Pancreas (tissue), 10 donors: ENCODE measurements at regions not wholly inside any gene's neighbourhood (a gene's known extent, or its start where the extent isn't known, plus 50 kb on each side); places are given as distances from the start of the nearest gene placed in this dataset.

ENCODE experiments used
- ATAC-seq, 4 donors: fragments of 200-7000 bp; cut with Tn5 transposase; one replicate each; pipeline versions ENCODE4 v1.8.0 to v1.9.1; 2020; ENCODE audit warnings: mild to moderate bottlenecking in 4 of 4, moderate library complexity in 4 of 4
- DNase-seq, 6 donors: peaks; one replicate each; pipeline ENCODE4 v3.0.0-alpha.2; 2020
- FAIRE-seq: peaks from 2 replicates; lab custom pipeline; 2012; peaks lifted over from hg19 to GRCh38; lab: Jason Lieb, UNC
- H3K27ac ChIP-seq, 4 donors: fragments of 200-600 bp; sonication (generic); 1 replicate in 3 of 4; 2 replicates in 1 of 4; pipeline versions ENCODE4 v1.5.0 to v1.8.0; 2020
- H3K27me3 ChIP-seq, 4 donors: fragments of 200-600 bp; one replicate each; pipeline ENCODE4 v1.8.0; 2021
- H3K36me3 ChIP-seq, 3 donors: fragments of 200-600 bp; sonication (generic) in 1 of 3; one replicate each; pipeline versions ENCODE4 v1.5.0 to v1.8.0; 2020 to 2021
- H3K4me1 ChIP-seq, 3 donors: fragments of 200-600 bp; one replicate each; pipeline ENCODE4 v1.8.0; 2021
- H3K4me3 ChIP-seq, 4 donors: fragments of 200-600 bp; sonication (generic) in 2 of 4; one replicate each; pipeline versions ENCODE4 v1.5.0 to v1.8.0; 2020 to 2021
- H3K9me3 ChIP-seq, 4 donors: fragments of 200-600 bp; one replicate each; pipeline ENCODE4 v1.8.0; 2021
- CTCF ChIP-seq, 4 donors: fragments of 200-600 bp; sonication (generic) in 3 of 4; IDR thresholded peaks; one replicate each; pipeline versions ENCODE4 v1.5.0 to v1.8.0; 2021; ENCODE audit warnings: antibody characterized with exemption in 4 of 4
- WGBS, 2 donors: extraction: QIAGEN DNeasy Blood & Tissue Kit; methylation state at CpG; one replicate each; pipeline ENCODE4 v1.1.7; 2013; 5-methylcytosine and 5-hydroxymethylcytosine counted together
- intact Hi-C, 3 donors: fragments of 100-400 bp; cut with DNase I; formaldehyde crosslinking; loops; one replicate each; pipeline versions ENCODE4 v1.11.1 to v1.14.2; 2022
- donor health status: healthy with polysubstance abuse.
- donor health status: DM: no; HTN: no; CAD: no; lungs with moderate emphysema.
- donor health status: DM: no; HTN: no; CAD: no.
- donor health status: control.
- donor health status: control.
- donor health status: Bipolar disorder and iron deficiency.
- donor health status: DM: yes; HTN: yes; CAD: no.
- donor health status: DM: no; HTN: no; CAD: no.
- donor health status: DM: no; HTN: no; CAD: no.
- donor health status: DM: yes; HTN: yes; CAD: no.

DNA sequence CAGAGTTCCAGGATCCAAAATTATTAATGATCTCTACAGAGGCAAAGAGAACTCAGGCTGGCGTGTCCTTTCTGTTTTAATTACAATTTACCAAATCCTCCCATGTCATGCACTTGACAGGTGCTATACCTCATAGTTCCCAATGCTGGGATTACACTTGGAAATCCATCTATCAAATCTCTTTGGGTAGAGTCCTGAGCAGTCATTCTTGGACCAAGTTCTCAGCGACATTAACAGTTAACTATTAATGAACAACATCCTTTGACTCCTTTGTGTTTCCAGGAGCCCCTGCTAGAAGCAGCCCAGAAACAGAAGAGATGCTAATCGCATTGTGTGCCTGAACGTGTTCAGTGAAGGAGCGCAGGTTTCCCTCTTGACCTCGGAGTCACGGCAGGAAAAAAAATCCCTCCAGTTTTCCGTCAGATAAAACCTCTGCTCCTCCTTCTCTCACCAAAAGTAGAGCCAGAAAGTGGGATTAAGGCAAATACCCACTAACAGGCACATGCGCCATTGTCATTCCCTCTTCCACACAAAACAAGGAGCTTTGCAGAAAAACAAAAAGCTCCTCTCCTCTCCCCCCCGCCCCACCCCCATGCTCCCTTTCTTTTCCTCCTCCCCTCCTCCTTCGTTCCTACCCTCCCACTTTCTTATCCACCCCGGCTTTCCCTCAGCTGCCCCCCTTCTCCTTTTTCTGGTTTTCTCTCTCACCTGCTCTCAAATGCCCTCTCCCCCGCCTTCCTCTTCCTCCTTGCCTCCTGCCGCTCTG, 224.7 kb downstream of the ZIC5 start:
- no peaks in the 10 kb centered on the region for H3K4me1 ChIP-seq
- H3K27ac ChIP-seq, result no peak overlapping the region
- DNase-seq (no peak), FAIRE-seq (no peak), ATAC-seq (no peak)
- H3K36me3 ChIP-seq, result no peaks in the 10 kb centered on the region
- TF ChIP-seq CTCF (IDR thresholded peaks at IDR 0.05), result no peak
- H3K9me3 ChIP-seq, result no peaks in the 10 kb centered on the region
- WGBS, 2 donors, result 77 to 81% methylated on average over 14 of the region's 14 CpGs
- H3K27me3 ChIP-seq, result no peaks in the 10 kb centered on the region
- intact Hi-C loops, result no loop called here
- H3K4me3 ChIP-seq, result no peak overlapping the region

DNA sequence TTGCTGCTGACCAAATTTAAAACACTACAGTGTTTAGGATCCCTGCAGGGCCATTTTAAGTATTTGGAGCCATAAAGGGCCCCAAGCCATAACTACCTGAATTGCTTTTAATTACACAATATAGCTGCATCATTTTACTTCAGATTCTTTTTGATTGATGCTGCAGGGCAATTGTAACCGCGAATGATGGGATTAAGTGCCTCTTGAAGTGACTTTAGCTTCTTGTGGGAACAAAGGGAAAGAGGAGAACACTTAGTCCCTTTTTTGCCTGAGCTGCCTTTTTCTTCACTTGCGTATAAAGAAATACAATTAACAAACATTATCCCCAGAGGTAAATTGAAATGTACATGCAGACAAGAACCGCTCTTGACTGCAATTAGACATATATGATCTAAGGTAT, 228.5 kb downstream of the ZIC5 start:
- no peaks in the 10 kb centered on the region for H3K36me3 ChIP-seq
- H3K4me3 ChIP-seq, result no peak overlapping the region
- 91 to 98% methylated on average over 4 of the region's 4 CpGs for WGBS, 2 donors
- TF ChIP-seq CTCF (IDR thresholded peaks at IDR 0.05), result no peak
- DNase-seq, result no peak
- no peak for FAIRE-seq
- no peaks in the 10 kb centered on the region for H3K9me3 ChIP-seq
- no peaks in the 10 kb centered on the region for H3K4me1 ChIP-seq
- intact Hi-C loops, result no loop called here
- H3K27me3 ChIP-seq, result no peaks in the 10 kb centered on the region
- no peak for ATAC-seq
- no peak overlapping the region for H3K27ac ChIP-seq

DNA sequence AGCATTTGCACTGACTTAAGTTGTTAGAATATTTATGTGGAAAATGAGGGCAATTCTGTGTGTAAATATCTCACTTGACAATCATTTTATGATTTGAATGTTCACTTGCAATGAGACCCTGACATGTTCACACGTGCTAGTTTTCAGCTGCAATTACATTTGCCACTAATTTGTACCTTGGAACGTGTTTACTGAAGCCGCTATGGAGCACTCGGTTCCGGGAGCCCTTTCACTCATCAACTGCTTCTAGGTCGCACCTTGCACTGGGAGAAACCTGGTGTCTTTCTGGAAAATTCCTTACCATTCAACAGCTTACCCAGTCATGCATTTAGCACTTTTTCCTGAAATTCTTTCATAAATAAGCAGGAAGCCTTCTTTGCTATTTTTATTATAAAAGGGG, 229.6 kb downstream of the ZIC5 start:
- intact Hi-C loops, result no loop called here
- DNase-seq (no peak), ATAC-seq (no peak), FAIRE-seq (no peak)
- H3K36me3 ChIP-seq, result no peaks in the 10 kb centered on the region
- no peaks in the 10 kb centered on the region for H3K4me1 ChIP-seq
- H3K27ac ChIP-seq, result no peak overlapping the region
- no peak overlapping the region for H3K4me3 ChIP-seq
- WGBS, 2 donors, result 70 to 72% methylated on average over 6 of the region's 6 CpGs
- no peaks in the 10 kb centered on the region for H3K9me3 ChIP-seq
- no peak for TF ChIP-seq CTCF (IDR thresholded peaks at IDR 0.05)
- H3K27me3 ChIP-seq, result no peaks in the 10 kb centered on the region

DNA sequence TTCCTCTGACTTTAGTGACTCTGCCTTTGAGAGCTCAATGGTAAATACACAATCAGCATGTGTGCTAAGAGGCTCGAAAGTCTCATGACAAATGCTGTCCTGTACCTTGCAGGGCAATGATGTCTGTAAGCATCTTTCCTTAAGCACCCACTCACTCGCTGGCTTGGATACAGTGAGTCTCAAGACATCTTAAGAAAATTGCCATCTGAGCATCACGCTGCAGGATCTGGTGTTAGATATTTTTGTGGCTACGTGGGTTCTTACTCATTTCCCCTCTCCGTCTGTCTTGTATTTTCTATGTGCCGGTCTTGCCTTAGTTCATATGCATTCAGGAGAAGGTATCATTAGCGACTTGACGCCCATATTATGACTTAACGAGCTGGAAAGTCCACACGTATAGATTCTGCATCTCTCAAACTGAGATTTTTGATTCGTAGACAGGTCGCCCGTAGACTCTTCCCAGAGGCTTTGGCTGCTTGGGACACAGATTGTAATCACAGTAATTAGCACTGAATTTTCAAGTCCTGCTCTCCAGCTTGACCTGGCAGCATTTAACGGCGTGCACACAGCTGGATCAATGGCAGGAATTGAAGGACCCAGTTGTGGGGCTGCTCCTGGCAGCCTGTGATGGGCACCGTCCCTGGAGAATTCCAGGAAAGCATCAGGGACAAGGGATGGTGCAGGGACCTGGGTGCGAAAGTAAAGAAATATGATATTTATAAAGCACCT, 231.2 kb downstream of the ZIC5 start:
- H3K4me1 ChIP-seq, result no peaks in the 10 kb centered on the region
- no peaks in the 10 kb centered on the region for H3K27me3 ChIP-seq
- no peaks in the 10 kb centered on the region for H3K36me3 ChIP-seq
- no peaks in the 10 kb centered on the region for H3K9me3 ChIP-seq
- DNase-seq (no peak), FAIRE-seq (no peak), ATAC-seq (no peak)
- H3K27ac ChIP-seq, result no peak overlapping the region
- intact Hi-C loops, result no loop called here
- no peak overlapping the region for H3K4me3 ChIP-seq
- TF ChIP-seq CTCF (IDR thresholded peaks at IDR 0.05), result no peak
- WGBS, 2 donors, result 87 to 90% methylated on average over 17 of the region's 17 CpGs

- ATAC-seq (no peak), FAIRE-seq (no peak), DNase-seq (no peak)
- Histone ChIP-seq H3K36me3 (no peaks in the 10 kb centered on the region), H3K4me1 (no peaks in the 10 kb centered on the region), H3K27me3 (no peaks in the 10 kb centered on the region), H3K27ac (no peak overlapping the region), H3K9me3 (no peaks in the 10 kb centered on the region), H3K4me3 (no peak overlapping the region)
- no peak for TF ChIP-seq CTCF (IDR thresholded peaks at IDR 0.05)
- intact Hi-C loops, result no loop called here
- WGBS, 2 donors, result 78 to 81% methylated on average over 4 of the region's 4 CpGs
Measured at GRCh38 chr13:99738626-99739025, 232.9 kb downstream of the ZIC5 start.
